ELR (cell line): ENCODE measurements at regions not wholly inside any gene's neighbourhood (a gene's known extent, or its start where the extent isn't known, plus 50 kb on each side); places are given as distances from the start of the nearest gene placed in this dataset.
"Not testable (repeated sequence)": the region's sequence is repeated elsewhere in the genome, so short reads cannot be mapped to it uniquely, and the experiment has no call there.

Experiments
- DNase-seq: peaks from one replicate; pipeline ENCODE4 v3.0.0-alpha.2; 2015; ENCODE audit warnings: low read depth

GRCh38 chr1:81209461-81209860 lies 591.3 kb upstream of the ADGRL2 start:
- no peak for DNase-seq

- no peak for DNase-seq
Measured at GRCh38 chr1:81208441-81208840, 592.3 kb upstream of the ADGRL2 start.

- no peak for DNase-seq
Measured at GRCh38 chr1:81205956-81206355, 594.8 kb upstream of the ADGRL2 start.

- DNase-seq, result no peak
Measured at GRCh38 chr1:81201779-81202178, 599.0 kb upstream of the ADGRL2 start.

- DNase-seq, result no peak
Measured at GRCh38 chr1:81197591-81197990, 603.1 kb upstream of the ADGRL2 start.

- DNase-seq, result no peak
Measured at GRCh38 chr1:81192647-81193642, 607.8 kb upstream of the ADGRL2 start.

- no peak for DNase-seq
Measured at GRCh38 chr1:81190003-81190402, 610.7 kb upstream of the ADGRL2 start.

GRCh38 chr1:81187635-81188034 lies 613.1 kb upstream of the ADGRL2 start:
- DNase-seq, result no peak

GRCh38 chr1:81186261-81186660 lies 614.5 kb upstream of the ADGRL2 start:
- no peak for DNase-seq

- no peak for DNase-seq
Measured at GRCh38 chr1:81183553-81183952, 617.2 kb upstream of the ADGRL2 start.

- no peak for DNase-seq
Measured at GRCh38 chr1:81183051-81183450, 617.7 kb upstream of the ADGRL2 start.

GRCh38 chr1:81179242-81179641 lies 621.5 kb upstream of the ADGRL2 start:
- DNase-seq, result peak; percentile 96

GRCh38 chr1:81178431-81179093 lies 622.2 kb upstream of the ADGRL2 start:
- DNase-seq, result not testable (repeated sequence)

- peak; percentile 96 for DNase-seq
Measured at GRCh38 chr1:81174811-81175476, 625.8 kb upstream of the ADGRL2 start.

- peak; percentile 32 for DNase-seq
Measured at GRCh38 chr1:81174052-81174451, 626.7 kb upstream of the ADGRL2 start.

- no peak for DNase-seq
Measured at GRCh38 chr1:81172483-81172882, 628.3 kb upstream of the ADGRL2 start.

GRCh38 chr1:81170721-81171120 lies 630.0 kb upstream of the ADGRL2 start:
- DNase-seq, result no peak

- peak; percentile 74 for DNase-seq
Measured at GRCh38 chr1:81165963-81166362, 634.8 kb upstream of the ADGRL2 start.

GRCh38 chr1:81160696-81161095 lies 640.0 kb upstream of the ADGRL2 start:
- no peak for DNase-seq

- DNase-seq, result peak; percentile 37
Measured at GRCh38 chr1:81158592-81158991, 642.1 kb upstream of the ADGRL2 start.

- peak; percentile 32 for DNase-seq
Measured at GRCh38 chr1:81157686-81158085, 643.0 kb upstream of the ADGRL2 start.

- DNase-seq, result no peak
Measured at GRCh38 chr1:81156887-81157286, 643.8 kb upstream of the ADGRL2 start.

GRCh38 chr1:81155131-81155530 lies 645.6 kb upstream of the ADGRL2 start:
- peak; percentile 64 for DNase-seq
